Osteocyte (in vitro differentiated cells): ENCODE measurements at regions not wholly inside any gene's neighbourhood (a gene's known extent, or its start where the extent isn't known, plus 50 kb on each side); places are given as distances from the start of the nearest gene placed in this dataset.

ENCODE experiments used
- DNase-seq: peaks from one replicate; pipeline ENCODE4 v3.0.0; 2021; ENCODE audit warnings: mixed read lengths; ENCODE audit not compliant: unreplicated experiment; ENCODE audit errors: extremely low spot score
- H3K27ac Mint-ChIP-seq: one replicate; pipeline ENCODE4 v1.8.0; 2021; ENCODE audit warnings: mild to moderate bottlenecking, mixed read lengths; ENCODE audit not compliant: unreplicated experiment
- H3K27me3 Mint-ChIP-seq: one replicate; pipeline ENCODE4 v1.8.0; 2021; ENCODE audit warnings: mixed read lengths; ENCODE audit not compliant: unreplicated experiment
- H3K36me3 Mint-ChIP-seq: one replicate; pipeline ENCODE4 v1.8.0; 2021; ENCODE audit warnings: mixed read lengths; ENCODE audit not compliant: unreplicated experiment
- H3K4me1 Mint-ChIP-seq: one replicate; pipeline ENCODE4 v1.8.0; 2021; ENCODE audit warnings: mixed read lengths; ENCODE audit not compliant: unreplicated experiment
- H3K4me3 Mint-ChIP-seq: one replicate; pipeline ENCODE4 v1.8.0; 2021; ENCODE audit warnings: mild to moderate bottlenecking, moderate library complexity, mixed read lengths; ENCODE audit not compliant: unreplicated experiment
- H3K9me3 Mint-ChIP-seq: one replicate; pipeline ENCODE4 v1.8.0; 2021; ENCODE audit warnings: mixed read lengths; ENCODE audit not compliant: unreplicated experiment
- CTCF ChIP-seq: fragments of 200-600 bp; sonication (generic); IDR thresholded peaks from 2 replicates; pipeline ENCODE4 v1.5.0; 2021; ENCODE audit warnings: antibody characterized with exemption, mild to moderate bottlenecking, moderate library complexity

- no peak for TF ChIP-seq CTCF
- Mint-ChIP-seq H3K27ac (no peak overlapping the region), H3K27me3 (no peaks in the 10 kb centered on the region), H3K4me3 (no peak overlapping the region), H3K36me3 (no peaks in the 10 kb centered on the region), H3K9me3 (no peaks in the 10 kb centered on the region), H3K4me1 (no peaks in the 10 kb centered on the region)
- peak; percentile 77 for DNase-seq
Observed at GRCh38 chr1:29649189-29650040, 413.1 kb downstream of the PTPRU start.

GRCh38 chr1:29648798-29649188 is 412.5 kb downstream of the PTPRU start:
- Mint-ChIP-seq H3K4me1 (no peaks in the 10 kb centered on the region), H3K27ac (no peak overlapping the region), H3K36me3 (no peaks in the 10 kb centered on the region), H3K27me3 (no peaks in the 10 kb centered on the region), H3K4me3 (no peak overlapping the region), H3K9me3 (no peaks in the 10 kb centered on the region)
- DNase-seq: peak; percentile 70
- TF ChIP-seq CTCF: no peak

- Mint-ChIP-seq H3K36me3 (no peaks in the 10 kb centered on the region), H3K27ac (no peak overlapping the region), H3K4me1 (no peaks in the 10 kb centered on the region), H3K4me3 (no peak overlapping the region), H3K9me3 (no peaks in the 10 kb centered on the region), H3K27me3 (no peaks in the 10 kb centered on the region)
- peak; percentile 25 for DNase-seq
- no peak for TF ChIP-seq CTCF
Observed at GRCh38 chr1:29648026-29648425, 411.7 kb downstream of the PTPRU start.

- no peak for TF ChIP-seq CTCF
- Mint-ChIP-seq H3K36me3 (no peaks in the 10 kb centered on the region), H3K9me3 (no peaks in the 10 kb centered on the region), H3K4me3 (no peak overlapping the region), H3K4me1 (no peaks in the 10 kb centered on the region), H3K27me3 (no peaks in the 10 kb centered on the region), H3K27ac (no peak overlapping the region)
- no peak for DNase-seq
Observed at GRCh38 chr1:29647581-29647980, 411.3 kb downstream of the PTPRU start.

- Mint-ChIP-seq H3K9me3 (no peaks in the 10 kb centered on the region), H3K36me3 (no peaks in the 10 kb centered on the region), H3K4me1 (no peaks in the 10 kb centered on the region), H3K4me3 (no peak overlapping the region), H3K27ac (no peak overlapping the region), H3K27me3 (no peaks in the 10 kb centered on the region)
- DNase-seq: peak; percentile 75
- no peak for TF ChIP-seq CTCF
Observed at GRCh38 chr1:29646161-29646775, 409.9 kb downstream of the PTPRU start.
